Chondrocyte (in vitro differentiated cells): ENCODE measurements at regions not wholly inside any gene's neighbourhood (a gene's known extent, or its start where the extent isn't known, plus 50 kb on each side); places are given as distances from the start of the nearest gene placed in this dataset.

Experiments used
- DNase-seq: peaks from one replicate; pipeline ENCODE4 v3.0.0; 2021; ENCODE audit warnings: mixed read lengths, low spot score
- H3K27ac Mint-ChIP-seq: one replicate; pipeline ENCODE4 v1.8.0; 2021; ENCODE audit warnings: mild to moderate bottlenecking, moderate library complexity, mixed read lengths; ENCODE audit not compliant: unreplicated experiment
- H3K27me3 Mint-ChIP-seq: 2 replicates; pipeline ENCODE4 v1.8.0; 2021; ENCODE audit warnings: low read depth, mixed read lengths
- H3K36me3 Mint-ChIP-seq: 2 replicates; pipeline ENCODE4 v1.8.0; 2021; ENCODE audit warnings: low read depth, mixed read lengths
- H3K4me1 Mint-ChIP-seq: 2 replicates; pipeline ENCODE4 v1.8.0; 2021; ENCODE audit warnings: low read depth, mild to moderate bottlenecking, mixed read lengths
- H3K4me3 Mint-ChIP-seq: one replicate; pipeline ENCODE4 v1.8.0; 2021; ENCODE audit warnings: mild to moderate bottlenecking, moderate library complexity, mixed read lengths; ENCODE audit not compliant: unreplicated experiment
- H3K9me3 Mint-ChIP-seq: 2 replicates; pipeline ENCODE4 v1.8.0; 2021; ENCODE audit warnings: low read depth, mixed read lengths
- CTCF ChIP-seq: fragments of 200-600 bp; sonication (generic); IDR thresholded peaks from 2 replicates; pipeline ENCODE4 v1.5.0; 2021; ENCODE audit warnings: antibody characterized with exemption, mild to moderate bottlenecking, moderate library complexity

- no peak for TF ChIP-seq CTCF
These were observed 760.6 kb downstream of the EDEM1 start for GRCh38 chr3:5948084-5948483.

GRCh38 chr3:5951026-5951425 lies 763.5 kb downstream of the EDEM1 start:
- TF ChIP-seq CTCF: no peak
- Mint-ChIP-seq H3K36me3 (no peaks in the 10 kb centered on the region), H3K4me1 (no peaks in the 10 kb centered on the region), H3K27me3 (no peaks in the 10 kb centered on the region), H3K27ac (no peak overlapping the region), H3K9me3 (peaks cover 17% of the 10 kb centered on the region), H3K4me3 (no peak overlapping the region)
- DNase-seq: no peak

More at GRCh38 chr3:5948084-5948483, 760.6 kb downstream of the EDEM1 start:
- no peak overlapping the region for H3K27ac Mint-ChIP-seq
- DNase-seq: no peak
- no peak overlapping the region for H3K4me3 Mint-ChIP-seq
- no peaks in the 10 kb centered on the region for H3K27me3 Mint-ChIP-seq
- H3K9me3 Mint-ChIP-seq: peaks cover 4% of the 10 kb centered on the region
- no peaks in the 10 kb centered on the region for H3K36me3 Mint-ChIP-seq
- H3K4me1 Mint-ChIP-seq: no peaks in the 10 kb centered on the region

GRCh38 chr3:5972586-5972985 lies 785.1 kb downstream of the EDEM1 start:
- DNase-seq: no peak
- peaks cover 34% of the 10 kb centered on the region for H3K9me3 Mint-ChIP-seq
- H3K4me3 Mint-ChIP-seq: no peak overlapping the region
- TF ChIP-seq CTCF: no peak
- H3K4me1 Mint-ChIP-seq: no peaks in the 10 kb centered on the region
- H3K27me3 Mint-ChIP-seq: no peaks in the 10 kb centered on the region
- no peaks in the 10 kb centered on the region for H3K36me3 Mint-ChIP-seq
- H3K27ac Mint-ChIP-seq: no peak overlapping the region

- H3K9me3 Mint-ChIP-seq: peaks cover 25% of the 10 kb centered on the region
- H3K36me3 Mint-ChIP-seq: no peaks in the 10 kb centered on the region
- no peaks in the 10 kb centered on the region for H3K4me1 Mint-ChIP-seq
- no peak overlapping the region for H3K27ac Mint-ChIP-seq
- H3K4me3 Mint-ChIP-seq: no peak overlapping the region
- TF ChIP-seq CTCF: no peak
- no peaks in the 10 kb centered on the region for H3K27me3 Mint-ChIP-seq
- DNase-seq: no peak
These were observed 787.3 kb downstream of the EDEM1 start for GRCh38 chr3:5974630-5975322.

- no peak for DNase-seq
- H3K27me3 Mint-ChIP-seq: no peaks in the 10 kb centered on the region
- H3K4me3 Mint-ChIP-seq: no peak overlapping the region
- H3K36me3 Mint-ChIP-seq: no peaks in the 10 kb centered on the region
- no peaks in the 10 kb centered on the region for H3K4me1 Mint-ChIP-seq
- TF ChIP-seq CTCF: no peak
- H3K27ac Mint-ChIP-seq: no peak overlapping the region
- H3K9me3 Mint-ChIP-seq: peaks cover 44% of the 10 kb centered on the region
These were observed 789.8 kb downstream of the EDEM1 start for GRCh38 chr3:5977331-5977730.
